IMR-90 (cell line): ENCODE measurements at regions not wholly inside any gene's neighbourhood (a gene's known extent, or its start where the extent isn't known, plus 50 kb on each side); places are given as distances from the start of the nearest gene placed in this dataset.

Experiments
- ATAC-seq: fragments of 200-7000 bp; cut with Tn5 transposase; 2 replicates; pipeline ENCODE4 v1.9.1; 2020; ENCODE audit warnings: low read depth, mild to moderate bottlenecking, moderate library complexity
- BruUV-seq: library from RNA; stranded (reverse); fragments of 400-500 nt; replicated peaks from 2 replicates; lab custom pipeline; 2021; lab: Mats Ljungman, UMichigan
- CTCF ChIA-PET: fragments of 300-600 bp; formaldehyde crosslinking; extraction: SDS; loops from one replicate; lab custom pipeline; 2021; ENCODE audit warnings: antibody characterized with exemption; lab: Yijun Ruan, JAX
- POLR2A ChIA-PET: fragments of 300-600 bp; sonication (Branson Sonifier 250); formaldehyde crosslinking; loops from one replicate; lab custom pipeline; 2022; ENCODE audit warnings: antibody characterized with exemption; ENCODE audit not compliant: unreplicated experiment; lab: Charles Lee
- DNase-seq: peaks from one replicate; pipeline ENCODE4 v3.0.0; 2013
- H2AFZ ChIP-seq: replicated peaks from 2 replicates; pipeline ENCODE3; 2013; ENCODE audit warnings: low read length, mild to moderate bottlenecking; ENCODE audit not compliant: poor library complexity
- H2AK5ac ChIP-seq: 2 replicates; pipeline ENCODE4 v1.6.1; 2013; ENCODE audit warnings: low read depth, low read length, inconsistent platforms
- H2AK9ac ChIP-seq: replicated peaks from 2 replicates; pipeline ENCODE3; 2013; ENCODE audit warnings: mild to moderate bottlenecking, low read depth, low read length, moderate library complexity; ENCODE audit not compliant: poor library complexity
- H2BK120ac ChIP-seq: 2 replicates; pipeline ENCODE4 v1.6.1; 2013; ENCODE audit warnings: low read depth, low read length, inconsistent platforms
- H2BK15ac ChIP-seq: 3 replicates; pipeline ENCODE4 v1.6.1; 2013; ENCODE audit warnings: low read depth, low read length, inconsistent platforms
- H2BK20ac ChIP-seq: 2 replicates; pipeline ENCODE4 v1.6.1; 2013; ENCODE audit warnings: low read depth, mild to moderate bottlenecking, inconsistent platforms, low read length, moderate library complexity
- H2BK5ac ChIP-seq: 2 replicates; pipeline ENCODE4 v1.6.1; 2013; ENCODE audit warnings: mild to moderate bottlenecking, low read depth, low read length, inconsistent platforms; ENCODE audit not compliant: poor library complexity, severe bottlenecking
- H3K14ac ChIP-seq: replicated peaks from 2 replicates; pipeline ENCODE4 v1.6.1; 2013; ENCODE audit warnings: low read depth, low read length, inconsistent platforms
- H3K18ac ChIP-seq: 2 replicates; pipeline ENCODE4 v1.6.1; 2013; ENCODE audit warnings: low read depth, low read length, control low read depth
- H3K23ac ChIP-seq: 2 replicates; pipeline ENCODE4 v1.6.1; 2013; ENCODE audit warnings: low read depth, low read length, inconsistent platforms
- H3K27ac ChIP-seq: 2 replicates; pipeline ENCODE4 v1.5.1; 2013; ENCODE audit warnings: mild to moderate bottlenecking, control low read depth, low read length; ENCODE audit not compliant: insufficient read depth
- H3K27me3 ChIP-seq: 2 replicates; pipeline ENCODE4 v1.6.1; 2013; ENCODE audit warnings: low read length; ENCODE audit not compliant: control insufficient read depth, insufficient read depth
- H3K36me3 ChIP-seq: 2 replicates; pipeline ENCODE4 v1.6.1; 2013; ENCODE audit warnings: low read length, mixed read lengths; ENCODE audit not compliant: control insufficient read depth, insufficient read depth
- H3K4ac ChIP-seq: 2 replicates; pipeline ENCODE4 v1.6.1; 2013; ENCODE audit warnings: low read depth, low read length, inconsistent platforms
- H3K4me1 ChIP-seq: 2 replicates; pipeline ENCODE4 v1.6.1; 2013; ENCODE audit warnings: low read length, mixed read lengths; ENCODE audit not compliant: control insufficient read depth, insufficient read depth
- H3K4me2 ChIP-seq: 2 replicates; pipeline ENCODE4 v1.6.1; 2013; ENCODE audit warnings: low read depth, mild to moderate bottlenecking, control low read depth, low read length, moderate library complexity
- H3K4me3 ChIP-seq: 2 replicates; pipeline ENCODE4 v1.5.1; 2013; ENCODE audit warnings: low read depth, mild to moderate bottlenecking, control low read depth, low read length, moderate library complexity; ENCODE audit not compliant: insufficient read depth
- H3K56ac ChIP-seq: 2 replicates; pipeline ENCODE4 v1.6.1; 2013; ENCODE audit warnings: low read length, inconsistent platforms; ENCODE audit not compliant: insufficient read depth; ENCODE audit errors: extremely low read depth
- H3K79me1 ChIP-seq, 2 experiments: 2 replicates each; pipeline ENCODE4 v1.6.1; 2013; ENCODE audit warnings: low read length in 2 of 2, inconsistent platforms in 1 of 2, low read depth in 1 of 2
- H3K9ac ChIP-seq: 2 replicates; pipeline ENCODE4 v1.6.1; 2013; ENCODE audit warnings: low read depth, low read length, control low read depth
- H3K9me1 ChIP-seq: 2 replicates; pipeline ENCODE4 v1.6.1; 2013; ENCODE audit warnings: low read length, inconsistent platforms; ENCODE audit not compliant: insufficient read depth
- H3K9me3 ChIP-seq: 2 replicates; pipeline ENCODE4 v1.6.1; 2013; ENCODE audit warnings: low read length; ENCODE audit not compliant: control insufficient read depth, insufficient read depth
- H4K20me1 ChIP-seq: 2 replicates; pipeline ENCODE4 v1.6.1; 2013; ENCODE audit warnings: low read length, inconsistent platforms; ENCODE audit not compliant: insufficient read depth
- H4K5ac ChIP-seq: 2 replicates; pipeline ENCODE4 v1.6.1; 2013; ENCODE audit warnings: mild to moderate bottlenecking, low read depth, low read length, control low read depth
- H4K8ac ChIP-seq, 2 experiments: 2 replicates each; pipeline ENCODE4 v1.6.1; 2013; ENCODE audit warnings: low read depth in 2 of 2, low read length in 2 of 2, control low read depth in 1 of 2, inconsistent platforms in 1 of 2
- H4K91ac ChIP-seq: 2 replicates; pipeline ENCODE4 v1.6.1; 2013; ENCODE audit warnings: low read depth, low read length, inconsistent platforms; ENCODE audit not compliant: insufficient read depth
- CTCF ChIP-seq: conservative IDR thresholded peaks from 2 replicates; pipeline ENCODE4 v1.5.1; 2012; ENCODE audit warnings: mild to moderate bottlenecking, low read depth, low read length, improper control_type of control experiment
- POLR2A ChIP-seq: IDR thresholded peaks from 2 replicates; pipeline ENCODE4 v1.6.1; 2012; ENCODE audit warnings: mild to moderate bottlenecking, low read depth, low read length
- RAD21 ChIP-seq: IDR thresholded peaks from 2 replicates; pipeline ENCODE4 v1.6.1; 2012; ENCODE audit warnings: low read length, improper control_type of control experiment
- WGBS, 2 experiments: methylation state at CpG; one replicate each; pipeline versions ENCODE4 v1.1.5 to v1.1.7; 2013; ENCODE audit warnings: missing lambda C conversion rate in 2 of 2; ENCODE audit not compliant: insufficient read length in 1 of 2; ENCODE audit errors: extremely low coverage in 2 of 2; 5-methylcytosine and 5-hydroxymethylcytosine counted together
- dilution Hi-C: fragments of 300-500 bp; cut with HindIII; formaldehyde crosslinking; loops from one replicate; pipeline ENCODE4 v1.14.3; 2018; ENCODE audit warnings: low sequenced_read_pairs; ENCODE audit not compliant: unreplicated experiment
- in situ Hi-C: fragments of 300-500 bp; cut with MboI; formaldehyde crosslinking; loops from 3 replicates; pipeline ENCODE4 v1.14.3; 2019; ENCODE audit warnings: low sequenced_read_pairs, inconsistent platforms, mixed read lengths
- intact Hi-C: fragments of 100-400 bp; cut with micrococcal nuclease; formaldehyde crosslinking; loops from 2 replicates; pipeline ENCODE4 v1.10.0; 2022
- TF ChIP-seq, protein P1 (sequence below): fragments of 150-350 bp; IDR thresholded peaks from 2 replicates; pipeline ENCODE4 v1.6.1; 2017; ENCODE audit warnings: mild to moderate bottlenecking, antibody characterized with exemption, low read length, low read depth

GRCh38 chr20:55252521-55252920, 752.8 kb downstream of the CBLN4 start:
- DNase-seq = no peak
- ATAC-seq = no peak
- no peak overlapping the region for H2BK15ac ChIP-seq
- H3K36me3 ChIP-seq = no peaks in the 10 kb centered on the region
- H3K4me1 ChIP-seq = no peaks in the 10 kb centered on the region
- BruUV-seq = no TSS peak
- no peak for TF ChIP-seq POLR2A
- no peak for TF ChIP-seq CTCF
- no peak for TF ChIP-seq RAD21
- TF ChIP-seq, protein P1, sequence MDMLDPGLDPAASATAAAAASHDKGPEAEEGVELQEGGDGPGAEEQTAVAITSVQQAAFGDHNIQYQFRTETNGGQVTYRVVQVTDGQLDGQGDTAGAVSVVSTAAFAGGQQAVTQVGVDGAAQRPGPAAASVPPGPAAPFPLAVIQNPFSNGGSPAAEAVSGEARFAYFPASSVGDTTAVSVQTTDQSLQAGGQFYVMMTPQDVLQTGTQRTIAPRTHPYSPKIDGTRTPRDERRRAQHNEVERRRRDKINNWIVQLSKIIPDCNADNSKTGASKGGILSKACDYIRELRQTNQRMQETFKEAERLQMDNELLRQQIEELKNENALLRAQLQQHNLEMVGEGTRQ = no peak
- no peak overlapping the region for H3K18ac ChIP-seq
- H3K27me3 ChIP-seq = no peaks in the 10 kb centered on the region
- H3K9me1 ChIP-seq = no peaks in the 10 kb centered on the region
- H2BK120ac ChIP-seq = no peak overlapping the region
- no peak overlapping the region for H3K9ac ChIP-seq
- H3K4ac ChIP-seq = no peak overlapping the region
- no peak overlapping the region for H3K4me3 ChIP-seq
- no peak overlapping the region for H3K27ac ChIP-seq
- ChIA-PET CTCF (no interaction called here), POLR2A (no interaction called here)
- intact Hi-C loops = no loop called here
- dilution Hi-C loops = no loop called here
- H2AK9ac ChIP-seq = no peak overlapping the region
- no peak overlapping the region for H4K5ac ChIP-seq
- no peak overlapping the region for H4K91ac ChIP-seq
- in situ Hi-C loops = no loop called here
- H3K56ac ChIP-seq = no peak overlapping the region
- H4K20me1 ChIP-seq = no peaks in the 10 kb centered on the region
- no CpG with 5 or more reads among the region's 5 CpGs for WGBS, 2 experiments
- H2BK5ac ChIP-seq = no peak overlapping the region
- no peak overlapping the region for H3K4me2 ChIP-seq
- H2AK5ac ChIP-seq = no peak overlapping the region
- H2BK20ac ChIP-seq = no peak overlapping the region
- H4K8ac ChIP-seq = no peak overlapping the region
- H3K14ac ChIP-seq = no peak overlapping the region
- no peak overlapping the region for H3K23ac ChIP-seq
- H3K79me1 ChIP-seq = no peaks in the 10 kb centered on the region
- H3K9me3 ChIP-seq = peaks cover 8% of the 10 kb centered on the region
- no peak overlapping the region for H2AFZ ChIP-seq
